HCT116 (cell line): ENCODE measurements at regions not wholly inside any gene's neighbourhood (a gene's known extent, or its start where the extent isn't known, plus 50 kb on each side); places are given as distances from the start of the nearest gene placed in this dataset.

Experiments used
- ATAC-seq: fragments of 200-7000 bp; cut with Tn5 transposase; 2 replicates; pipeline ENCODE4 v1.9.1; 2020; ENCODE audit warnings: mild to moderate bottlenecking, moderate library complexity
- BruUV-seq: library from RNA; stranded (reverse); fragments of 400-500 nt; replicated peaks from 2 replicates; lab custom pipeline; 2021; lab: Mats Ljungman, UMichigan
- CTCF ChIA-PET: fragments of 300-600 bp; sonication (Branson Sonifier 250); formaldehyde crosslinking; loops from one replicate; lab custom pipeline; 2021; ENCODE audit warnings: antibody characterized with exemption; lab: Charles Lee
- POLR2A ChIA-PET: fragments of 300-600, 350-600 bp; sonication (Branson Sonifier 250); formaldehyde crosslinking; loops from one replicate; lab custom pipeline; 2021; ENCODE audit warnings: antibody characterized with exemption; lab: Charles Lee
- RAD21 ChIA-PET, 2 experiments: fragments of 300-600 bp; sonication (Branson Sonifier 250); formaldehyde crosslinking; loops; one replicate each; lab custom pipeline; 2023; ENCODE audit warnings: low total read pairs in 2 of 2; ENCODE audit not compliant: uncharacterized antibody in 2 of 2, unreplicated experiment in 2 of 2, low non-redundant PET in 1 of 2; lab: Charles Lee
- DNase-seq: peaks from one replicate; pipeline ENCODE4 v3.0.0-alpha.2; 2010; ENCODE audit warnings: low read depth, low spot score
- H2AFZ ChIP-seq: fragments of 200-600 bp; shearing (Covaris generic), sonication (generic); 2 replicates; pipeline ENCODE4 v1.6.1; 2017; ENCODE audit warnings: low read depth, mixed run types, mixed read lengths, antibody characterized with exemption, low read length; ENCODE audit not compliant: poor library complexity, severe bottlenecking
- H3K27ac ChIP-seq: 2 replicates; pipeline ENCODE4 v1.5.1; 2012; ENCODE audit warnings: low read depth, low read length
- H3K27me3 ChIP-seq: fragments of 200-600 bp; sonication (generic); 2 replicates; pipeline ENCODE4 v1.6.1; 2016; ENCODE audit warnings: mixed run types, low read length, mixed read lengths; ENCODE audit not compliant: insufficient read depth
- H3K36me3 ChIP-seq, 2 experiments: fragments of 200-500 bp in 1 of 2; fragments of 200-600 bp in 1 of 2; sonication (Bioruptor generic) in 1 of 2; sonication (generic) in 1 of 2; 2 replicates each; pipeline versions ENCODE4 v1.5.1 to v1.6.1; 2014 to 2016; ENCODE audit warnings: low read length in 2 of 2, inconsistent platforms in 1 of 2, mixed read lengths in 1 of 2, mixed run types in 1 of 2; ENCODE audit not compliant: insufficient read depth in 2 of 2, control insufficient read depth in 1 of 2
- H3K4me1 ChIP-seq, 2 experiments: fragments of 200-600 bp in 1 of 2; sonication (generic) in 1 of 2; 2 replicates each; pipeline versions ENCODE4 v1.5.1 to v1.6.1; 2012 to 2017; ENCODE audit warnings: low read length in 2 of 2, inconsistent platforms in 1 of 2, mild to moderate bottlenecking in 1 of 2, mixed read lengths in 1 of 2, mixed run types in 1 of 2, moderate library complexity in 1 of 2; ENCODE audit not compliant: insufficient read depth in 2 of 2, control insufficient read depth in 1 of 2
- H3K4me2 ChIP-seq: fragments of 200-600 bp; sonication (generic); 2 replicates; pipeline ENCODE4 v1.6.1; 2017; ENCODE audit warnings: mixed run types, low read length, mixed read lengths
- H3K4me3 ChIP-seq, 2 experiments: fragments of 200-600 bp in 1 of 2; sonication (generic) in 1 of 2; replicated peaks in 1 of 2; 2 replicates each; pipeline ENCODE4 v1.5.1; 2011 to 2016; ENCODE audit warnings: low read length in 2 of 2, control low read depth in 1 of 2, low read depth in 1 of 2, mild to moderate bottlenecking in 1 of 2, mixed read lengths in 1 of 2, mixed run types in 1 of 2
- H3K79me2 ChIP-seq: fragments of 200-600 bp; sonication (generic); 2 replicates; pipeline ENCODE4 v1.6.1; 2017; ENCODE audit warnings: mild to moderate bottlenecking, mixed run types, low read length, moderate library complexity, mixed read lengths; ENCODE audit not compliant: insufficient read depth
- H3K9ac ChIP-seq: fragments of 200-600 bp; sonication (generic); 2 replicates; pipeline ENCODE4 v1.6.1; 2016; ENCODE audit warnings: low read length, mixed read lengths
- H3K9me2 ChIP-seq: fragments of 200-600 bp; sonication (generic), shearing (Covaris generic); 2 replicates; pipeline ENCODE4 v1.6.1; 2017; ENCODE audit warnings: mixed run types, mild to moderate bottlenecking, moderate library complexity; ENCODE audit not compliant: insufficient read depth
- H3K9me3 ChIP-seq, 2 experiments: fragments of 200-500 bp in 1 of 2; fragments of 200-600 bp in 1 of 2; sonication (Bioruptor generic) in 1 of 2; sonication (generic) in 1 of 2; 2 replicates each; pipeline ENCODE4 v1.6.1; 2014 to 2017; ENCODE audit warnings: low read length in 2 of 2, mixed read lengths in 2 of 2, inconsistent platforms in 1 of 2, low read depth in 1 of 2, mild to moderate bottlenecking in 1 of 2, mixed run types in 1 of 2, moderate library complexity in 1 of 2; ENCODE audit not compliant: control insufficient read depth in 1 of 2, insufficient read depth in 1 of 2
- H4K20me1 ChIP-seq: fragments of 200-600 bp; sonication (generic), shearing (Covaris generic); 2 replicates; pipeline ENCODE4 v1.6.1; 2017; ENCODE audit warnings: mixed run types, mild to moderate bottlenecking, moderate library complexity; ENCODE audit not compliant: insufficient read depth
- ATF3 ChIP-seq: IDR thresholded peaks from 2 replicates; pipeline ENCODE4 v1.6.1; 2012
- EGR1 ChIP-seq: IDR thresholded peaks from 2 replicates; pipeline ENCODE4 v1.6.1; 2012; ENCODE audit warnings: low read depth
- ELF1 ChIP-seq: IDR thresholded peaks from 2 replicates; pipeline ENCODE4 v1.6.1; 2012; ENCODE audit warnings: low read depth, borderline replicate concordance
- EZH2 ChIP-seq: fragments of 200-600 bp; sonication (generic); IDR thresholded peaks from 2 replicates; pipeline ENCODE4 v1.6.1; 2017; ENCODE audit warnings: antibody characterized with exemption, mixed run types
- JUND ChIP-seq: IDR thresholded peaks from 2 replicates; pipeline ENCODE4 v1.6.1; 2012
- RAD21 ChIP-seq: IDR thresholded peaks from 2 replicates; pipeline ENCODE4 v1.6.1; 2012; ENCODE audit warnings: low read depth, mild to moderate bottlenecking
- YY1 ChIP-seq: IDR thresholded peaks from 2 replicates; pipeline ENCODE4 v1.6.1; 2011; ENCODE audit warnings: low read length, low read depth, moderate library complexity, mild to moderate bottlenecking; ENCODE audit not compliant: insufficient replicate concordance; ENCODE audit errors: extremely low read depth
- ZFX ChIP-seq: fragments of 450-650 bp; IDR thresholded peaks from 2 replicates; pipeline ENCODE4 v1.6.1; 2017
- ZNF274 ChIP-seq: fragments of 200-500 bp; sonication (Bioruptor generic); IDR thresholded peaks from 2 replicates; pipeline ENCODE4 v1.6.1; 2014; ENCODE audit warnings: mild to moderate bottlenecking, low read depth, low read length, inconsistent platforms
- intact Hi-C: fragments of 100-400 bp; cut with micrococcal nuclease; formaldehyde crosslinking; loops from 2 replicates; pipeline ENCODE4 v1.10.0; 2022
- TF ChIP-seq, protein P1 (sequence below): IDR thresholded peaks from 2 replicates; pipeline ENCODE4 v1.6.1; 2012; ENCODE audit warnings: low read depth

GRCh38 chr18:3342628-3343027, 80.7 kb downstream of the MYL12B start:
- POLR2A ChIA-PET, result no interaction called here
- Histone ChIP-seq H3K79me2 (no peaks in the 10 kb centered on the region), H4K20me1 (no peaks in the 10 kb centered on the region)

More at GRCh38 chr18:3342628-3343027, 80.7 kb downstream of the MYL12B start:
- no TSS peak for BruUV-seq
- Histone ChIP-seq H3K9ac (no peak overlapping the region), H2AFZ (no peak overlapping the region), H3K4me1 (peaks cover 0 to 15% of the 10 kb centered on the region in 2 experiments; a peak in 2 of 4 replicates), H3K9me2 (no peaks in the 10 kb centered on the region), H3K4me2 (no peak overlapping the region), H3K27ac (no peak overlapping the region), H3K9me3 (no peaks in the 10 kb centered on the region), H3K27me3 (no peaks in the 10 kb centered on the region), H3K36me3 (no peaks in the 10 kb centered on the region), H3K4me3 (no peak overlapping the region)
- DNase-seq (no peak), ATAC-seq (no peak)
- intact Hi-C loops, result no loop called here
- TF ChIP-seq EGR1 (no peak), YY1 (no peak), ATF3 (no peak), EZH2 (no peak), RAD21 (no peak), ELF1 (no peak), JUND (no peak), ZFX (no peak), ZNF274 (no peak)
- TF ChIP-seq, protein P1, sequence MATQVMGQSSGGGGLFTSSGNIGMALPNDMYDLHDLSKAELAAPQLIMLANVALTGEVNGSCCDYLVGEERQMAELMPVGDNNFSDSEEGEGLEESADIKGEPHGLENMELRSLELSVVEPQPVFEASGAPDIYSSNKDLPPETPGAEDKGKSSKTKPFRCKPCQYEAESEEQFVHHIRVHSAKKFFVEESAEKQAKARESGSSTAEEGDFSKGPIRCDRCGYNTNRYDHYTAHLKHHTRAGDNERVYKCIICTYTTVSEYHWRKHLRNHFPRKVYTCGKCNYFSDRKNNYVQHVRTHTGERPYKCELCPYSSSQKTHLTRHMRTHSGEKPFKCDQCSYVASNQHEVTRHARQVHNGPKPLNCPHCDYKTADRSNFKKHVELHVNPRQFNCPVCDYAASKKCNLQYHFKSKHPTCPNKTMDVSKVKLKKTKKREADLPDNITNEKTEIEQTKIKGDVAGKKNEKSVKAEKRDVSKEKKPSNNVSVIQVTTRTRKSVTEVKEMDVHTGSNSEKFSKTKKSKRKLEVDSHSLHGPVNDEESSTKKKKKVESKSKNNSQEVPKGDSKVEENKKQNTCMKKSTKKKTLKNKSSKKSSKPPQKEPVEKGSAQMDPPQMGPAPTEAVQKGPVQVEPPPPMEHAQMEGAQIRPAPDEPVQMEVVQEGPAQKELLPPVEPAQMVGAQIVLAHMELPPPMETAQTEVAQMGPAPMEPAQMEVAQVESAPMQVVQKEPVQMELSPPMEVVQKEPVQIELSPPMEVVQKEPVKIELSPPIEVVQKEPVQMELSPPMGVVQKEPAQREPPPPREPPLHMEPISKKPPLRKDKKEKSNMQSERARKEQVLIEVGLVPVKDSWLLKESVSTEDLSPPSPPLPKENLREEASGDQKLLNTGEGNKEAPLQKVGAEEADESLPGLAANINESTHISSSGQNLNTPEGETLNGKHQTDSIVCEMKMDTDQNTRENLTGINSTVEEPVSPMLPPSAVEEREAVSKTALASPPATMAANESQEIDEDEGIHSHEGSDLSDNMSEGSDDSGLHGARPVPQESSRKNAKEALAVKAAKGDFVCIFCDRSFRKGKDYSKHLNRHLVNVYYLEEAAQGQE, result no peak
- CTCF ChIA-PET, result no interaction called here
- RAD21 ChIA-PET, result no interaction called here
